Medulla oblongata (tissue), 1 donor: ENCODE measurements at regions not wholly inside any gene's neighbourhood (a gene's known extent, or its start where the extent isn't known, plus 50 kb on each side); places are given as distances from the start of the nearest gene placed in this dataset.
A peak's percentile ranks its signal among the peaks of the same experiment; 100 is the strongest.

ENCODE experiments used
- DNase-seq: peaks from one replicate; pipeline ENCODE4 v3.0.0-alpha.2; 2015; ENCODE audit errors: extremely low spot score

GRCh38 chr15:94008104-94009074 lies 223.0 kb upstream of the MCTP2 start:
- DNase-seq: no peak

DNA sequence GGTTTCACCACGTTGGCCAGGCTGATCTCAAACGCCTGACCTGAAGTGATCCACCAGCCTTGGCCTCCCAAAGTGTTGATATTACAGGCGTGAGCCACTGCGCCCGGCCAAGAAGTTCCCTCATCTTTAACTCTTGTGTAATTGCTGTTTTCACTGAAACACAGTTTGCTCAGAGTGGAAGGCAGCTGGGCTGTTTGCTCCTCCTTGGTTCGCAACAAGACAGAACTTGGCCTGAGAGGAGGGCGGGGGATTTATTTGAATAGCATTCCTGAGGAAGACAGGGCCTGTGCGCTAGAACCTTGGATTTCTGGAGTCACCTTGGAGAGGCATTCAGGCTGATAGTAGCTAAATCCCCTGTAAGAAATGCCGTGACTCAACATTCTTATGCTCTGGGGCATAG lies 226.7 kb upstream of the MCTP2 start:
- no peak for DNase-seq

DNA sequence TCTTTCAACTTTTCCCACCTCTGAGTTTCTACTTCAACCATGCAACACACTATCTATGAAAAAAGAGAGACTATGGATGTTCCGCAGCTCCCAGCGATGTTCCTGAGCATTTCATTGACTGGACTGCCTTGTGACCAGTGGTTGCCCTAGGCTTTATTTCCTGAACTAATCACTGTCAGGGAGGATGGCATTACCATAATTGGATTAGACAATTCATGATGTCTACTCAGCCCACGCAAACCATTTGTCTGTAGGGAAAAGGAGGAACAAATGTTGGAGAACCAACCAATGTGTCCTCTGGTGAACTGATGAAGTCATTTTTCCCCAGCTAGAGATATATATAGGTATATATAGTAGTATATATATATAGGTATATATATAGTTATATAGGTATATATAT lies 229.3 kb upstream of the MCTP2 start:
- DNase-seq: no peak

- DNase-seq: no peak
These were observed 230.0 kb upstream of the MCTP2 start for GRCh38 chr15:94001255-94001801.

- no peak for DNase-seq
These were observed 230.8 kb upstream of the MCTP2 start for GRCh38 chr15:94000606-94001005.

- DNase-seq: peak; percentile 18
These were observed 234.2 kb upstream of the MCTP2 start for GRCh38 chr15:93997071-93997658.

DNA sequence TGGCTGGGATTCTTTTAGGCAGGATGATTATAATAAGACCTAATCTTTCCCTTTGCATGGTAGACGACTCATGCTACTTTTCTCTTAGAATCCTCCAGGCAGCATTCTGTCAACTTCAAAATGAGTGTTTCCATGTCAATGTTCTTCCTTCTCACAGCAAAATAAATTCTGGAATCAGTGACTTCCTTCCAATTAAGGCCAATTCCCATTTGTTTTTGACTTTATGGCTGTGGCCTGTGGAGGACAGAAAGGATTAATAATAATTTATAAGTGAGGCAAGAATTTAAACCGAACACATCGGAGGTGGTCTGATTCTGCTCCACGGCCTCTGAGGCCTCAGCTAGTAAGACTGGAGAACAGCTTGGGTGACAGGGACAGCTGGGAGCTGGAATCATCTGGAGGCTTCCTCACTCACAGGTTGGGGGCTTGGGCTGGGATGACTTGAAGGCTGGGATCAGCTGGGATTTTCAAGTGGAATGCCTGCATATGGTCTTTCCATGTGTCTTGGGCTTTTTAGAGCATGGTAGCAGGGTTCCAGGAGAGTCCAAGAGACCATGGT lies 241.8 kb upstream of the MCTP2 start:
- no peak for DNase-seq

DNA sequence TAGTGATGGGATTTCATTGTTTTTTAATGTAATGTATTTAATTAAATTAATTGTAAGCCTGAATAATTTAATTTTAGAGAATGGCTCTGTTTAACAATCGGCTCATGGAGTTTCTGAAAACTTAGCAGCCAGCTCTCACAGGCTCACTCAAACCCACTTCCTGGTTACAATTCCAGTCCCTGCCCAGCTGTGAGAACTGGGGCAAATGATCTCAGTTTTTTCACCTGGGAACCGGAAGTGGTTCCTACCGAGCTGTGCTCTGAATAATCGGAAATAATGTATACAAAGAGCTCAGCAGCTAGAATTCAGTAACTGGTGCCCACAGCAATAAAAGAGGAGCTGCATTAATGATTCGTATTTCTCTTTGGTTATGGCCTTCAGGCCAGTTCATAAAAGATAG lies 244.3 kb upstream of the MCTP2 start:
- no peak for DNase-seq

DNA sequence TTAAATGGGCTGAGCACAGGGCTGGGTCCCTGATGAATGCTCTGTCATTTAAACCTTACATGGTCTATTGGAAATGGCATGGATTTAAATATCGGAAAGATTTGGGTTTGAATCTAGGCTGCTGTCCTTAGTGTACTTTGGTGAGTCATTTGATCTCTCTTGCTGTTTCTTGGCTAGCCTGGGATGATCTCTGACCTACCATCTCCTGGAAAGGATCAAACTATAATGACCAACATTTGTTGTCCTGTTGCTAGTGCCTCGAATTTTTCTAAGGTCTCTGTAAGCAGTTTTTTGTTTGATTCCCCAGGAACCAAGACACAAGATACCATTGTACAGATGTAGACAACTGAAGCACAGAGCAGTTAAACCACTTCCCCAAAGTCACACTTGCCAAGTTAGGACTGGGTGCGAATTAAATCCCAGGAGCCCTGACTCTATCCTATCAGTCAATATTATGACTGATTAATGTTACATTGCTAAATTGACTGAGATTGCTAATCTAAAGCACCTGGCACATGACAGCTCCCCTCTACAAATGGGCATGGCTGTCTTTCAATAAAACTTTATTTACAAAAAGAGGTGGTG lies 244.9 kb upstream of the MCTP2 start:
- DNase-seq: no peak

DNA sequence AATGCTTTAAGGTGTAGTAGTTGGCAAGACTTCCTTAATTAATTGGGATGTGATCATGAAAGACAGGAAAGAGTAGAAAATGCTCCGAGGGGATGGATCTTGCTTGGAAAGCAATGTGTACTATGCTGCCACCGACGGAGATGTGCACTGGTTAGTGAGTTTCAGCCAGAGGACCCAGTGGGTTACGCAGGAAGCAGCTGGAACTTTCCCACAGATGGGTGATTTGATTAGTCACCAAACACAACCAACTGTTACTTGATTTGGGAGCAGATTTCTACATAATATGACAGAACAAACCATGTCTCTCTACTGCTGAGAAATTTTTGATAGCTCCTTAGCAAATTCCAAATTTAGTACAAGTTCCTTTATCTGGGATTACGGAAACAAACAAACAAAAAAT lies 245.4 kb upstream of the MCTP2 start:
- DNase-seq: no peak

GRCh38 chr15:93985176-93985575 lies 246.2 kb upstream of the MCTP2 start:
- no peak for DNase-seq

DNA sequence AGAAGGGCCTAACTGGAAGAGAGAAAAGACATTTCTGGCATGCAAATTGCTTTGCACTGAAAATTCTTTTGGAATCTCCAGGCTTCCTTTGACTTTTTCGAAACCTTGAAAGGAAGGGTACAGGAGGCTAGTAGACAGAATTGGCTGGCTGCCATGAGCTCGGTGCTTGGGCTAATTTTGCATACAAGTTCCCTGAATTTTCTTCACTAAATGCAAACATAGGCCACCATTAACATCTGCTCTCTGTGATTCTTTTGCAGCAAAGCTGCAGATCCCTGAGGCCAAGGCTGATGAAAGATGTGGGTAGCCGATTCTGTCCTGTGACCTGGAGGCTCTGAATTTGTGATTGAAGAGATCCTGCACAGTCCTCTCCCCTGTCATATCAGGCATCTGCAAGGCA lies 247.8 kb upstream of the MCTP2 start:
- DNase-seq: peak; percentile 12

DNA sequence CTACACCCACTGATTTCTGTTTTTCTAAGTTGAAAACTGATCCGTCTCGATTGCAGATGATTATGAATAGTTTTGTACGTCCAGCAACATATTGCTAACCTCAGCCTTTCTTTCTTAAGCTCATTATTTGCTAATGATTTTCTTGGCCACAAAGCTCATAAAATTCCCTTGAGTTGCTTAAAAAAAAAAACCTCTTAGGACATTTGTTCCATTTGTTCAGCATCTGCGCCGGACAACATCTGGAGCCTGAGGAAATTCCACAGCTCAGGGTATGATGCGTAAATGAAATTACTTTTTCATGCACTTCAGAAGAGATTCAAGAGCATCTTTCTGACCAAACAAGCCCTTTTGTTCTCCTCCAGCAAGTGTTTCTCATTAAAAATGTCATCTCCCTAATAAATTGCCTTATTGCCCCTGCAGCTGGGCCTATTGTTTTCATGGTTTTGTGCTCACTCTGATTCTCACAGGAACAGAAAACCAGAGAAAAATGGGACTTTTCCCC lies 249.1 kb upstream of the MCTP2 start:
- DNase-seq: peak; percentile 36

- no peak for DNase-seq
These were observed 249.7 kb upstream of the MCTP2 start for GRCh38 chr15:93981706-93982105.

DNA sequence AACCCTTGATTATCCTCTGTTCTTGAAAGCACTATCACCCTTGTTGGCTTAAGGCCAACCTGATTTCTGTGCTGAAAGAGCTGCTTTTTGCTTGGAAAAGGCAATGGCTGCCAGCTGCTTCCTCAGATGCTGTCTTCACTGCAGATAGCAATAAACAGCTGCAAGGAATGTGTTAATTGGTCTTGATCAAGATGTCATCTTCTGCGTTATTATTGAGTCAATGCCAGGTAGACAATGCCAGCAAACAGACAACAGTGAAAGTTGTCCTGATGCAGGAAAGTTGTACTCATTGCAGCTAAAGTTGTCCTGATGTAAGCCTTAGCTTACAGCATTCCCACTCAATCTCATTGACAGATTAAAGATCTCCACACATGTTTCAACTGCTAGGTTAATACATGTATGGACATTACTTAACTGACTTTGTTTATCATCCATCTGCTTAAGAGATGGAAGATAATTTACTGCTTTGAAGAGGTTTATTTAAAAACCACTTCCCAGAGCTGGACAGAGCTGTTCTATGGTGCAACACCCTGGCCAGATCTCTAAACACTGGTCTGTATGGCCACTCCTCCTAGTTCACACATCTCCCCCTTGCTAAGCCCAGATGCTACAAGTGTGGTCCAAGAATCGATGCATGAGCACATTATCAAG lies 251.0 kb upstream of the MCTP2 start:
- DNase-seq: no peak

DNA sequence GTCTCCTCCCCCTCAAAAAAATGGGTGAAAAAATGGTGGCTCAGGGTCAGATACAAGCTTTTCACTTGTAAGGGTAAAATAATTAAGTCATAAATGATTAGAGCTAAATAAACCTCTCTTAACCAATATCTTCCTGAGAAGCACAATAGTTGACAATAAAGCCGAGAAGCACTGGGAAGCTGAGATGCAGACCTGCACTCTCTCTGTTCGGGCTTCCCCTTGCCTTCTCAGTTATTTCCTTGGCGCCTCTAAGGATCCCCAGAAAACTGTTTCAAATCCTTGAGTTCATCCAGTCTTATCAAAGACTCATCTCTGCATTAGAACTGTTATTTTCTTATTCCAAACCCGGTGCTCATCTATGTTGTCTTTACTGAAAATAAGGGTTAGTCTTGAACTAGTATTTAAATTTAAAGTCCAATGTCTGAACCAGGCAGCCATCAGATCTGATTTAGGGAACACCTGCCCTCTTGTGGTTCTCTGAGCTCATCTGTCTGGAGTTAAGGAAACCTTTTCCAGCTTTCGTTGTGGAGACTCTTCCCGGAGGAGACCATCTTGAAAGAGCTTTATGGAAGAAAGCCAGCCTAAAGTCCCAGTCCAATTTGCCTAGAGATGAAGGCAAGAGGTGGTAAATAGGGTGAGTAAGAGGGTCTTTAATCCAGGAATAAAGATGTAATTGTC lies 256.4 kb upstream of the MCTP2 start:
- peak; percentile 42 for DNase-seq

GRCh38 chr15:93973287-93973686 lies 258.1 kb upstream of the MCTP2 start:
- DNase-seq: no peak

GRCh38 chr15:93968773-93969172 lies 262.6 kb upstream of the MCTP2 start:
- no peak for DNase-seq

DNA sequence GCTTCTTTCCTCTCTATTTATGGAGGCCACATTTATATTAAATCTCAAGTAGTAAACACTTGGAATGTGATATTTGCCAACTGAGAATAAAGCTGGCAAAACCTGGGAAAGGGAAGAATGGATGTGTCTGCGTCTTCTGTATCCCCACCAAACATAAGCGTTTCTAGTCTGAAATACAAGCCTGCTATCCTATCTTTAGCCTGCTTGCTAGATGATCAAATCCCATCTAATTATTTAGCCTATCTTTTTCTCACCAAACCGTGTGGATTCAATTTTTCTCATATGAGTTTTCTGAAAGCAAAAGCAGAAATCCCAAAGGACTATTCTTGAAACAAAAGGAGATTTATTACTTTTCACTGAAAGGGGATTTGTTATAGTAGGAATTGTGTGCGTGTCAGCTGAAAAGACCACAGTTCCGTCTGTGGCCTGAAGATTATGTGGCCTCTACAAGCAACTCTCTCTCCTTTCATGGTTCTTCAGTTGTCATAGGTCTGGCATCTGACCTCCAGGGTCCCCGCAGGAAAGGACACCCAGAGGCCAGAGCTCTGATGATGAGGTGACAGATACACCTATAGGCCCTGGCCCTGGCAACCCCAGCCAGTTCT lies 266.0 kb upstream of the MCTP2 start:
- no peak for DNase-seq

DNA sequence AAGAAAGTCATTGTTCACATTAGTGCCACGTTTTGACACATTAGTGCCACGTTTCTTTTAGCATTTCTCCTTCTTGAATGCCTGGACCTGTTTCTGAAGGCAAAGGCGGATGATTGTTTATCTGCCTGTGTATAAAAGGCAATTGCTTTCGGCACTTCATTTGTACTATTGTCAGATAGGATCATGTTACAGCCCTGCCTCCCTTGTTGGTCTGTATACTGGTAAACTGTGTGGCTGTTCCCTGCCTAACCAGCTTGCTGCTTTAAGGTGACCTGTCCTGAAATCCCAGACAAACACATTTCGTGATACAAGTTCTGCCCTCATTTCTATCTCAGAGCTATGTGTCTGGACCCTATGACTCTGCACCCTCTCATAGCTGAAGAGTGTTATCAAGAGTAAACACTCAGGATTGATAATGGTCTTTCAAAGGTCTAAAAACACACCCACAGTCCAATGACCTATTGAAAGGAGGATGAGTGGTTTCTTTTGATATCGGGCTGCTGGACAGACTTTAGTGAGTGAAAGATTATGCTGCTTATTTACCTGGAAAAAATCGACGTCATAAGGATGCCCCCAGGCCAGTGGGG lies 276.3 kb upstream of the MCTP2 start:
- DNase-seq: no peak
